Right hindlimb (tissue), 1 donor: ENCODE measurements at regions not wholly inside any gene's neighbourhood (a gene's known extent, or its start where the extent isn't known, plus 50 kb on each side); places are given as distances from the start of the nearest gene placed in this dataset.
"Not testable (repeated sequence)": the region's sequence is repeated elsewhere in the genome, so short reads cannot be mapped to it uniquely, and the experiment has no call there.

ENCODE experiments used
- DNase-seq: peaks from one replicate; pipeline ENCODE4 v3.0.0-alpha.2; 2018

- no peak for DNase-seq
These were observed 1079.5 kb upstream of the CELF4 start for GRCh38 chr18:38644875-38645641.

- DNase-seq: no peak
These were observed 1077.1 kb upstream of the CELF4 start for GRCh38 chr18:38642711-38643110.

GRCh38 chr18:38639700-38640099 lies 1074.1 kb upstream of the CELF4 start:
- DNase-seq: not testable (repeated sequence)

- peak; percentile 52 for DNase-seq
These were observed 1070.3 kb upstream of the CELF4 start for GRCh38 chr18:38635709-38636430.

GRCh38 chr18:38634117-38634516 lies 1068.5 kb upstream of the CELF4 start:
- DNase-seq: no peak

- no peak for DNase-seq
These were observed 1067.7 kb upstream of the CELF4 start for GRCh38 chr18:38633333-38633732.

- DNase-seq: no peak
These were observed 1053.5 kb upstream of the CELF4 start for GRCh38 chr18:38619129-38619528.

- DNase-seq: no peak
These were observed 1050.7 kb upstream of the CELF4 start for GRCh38 chr18:38616306-38616705.

- no peak for DNase-seq
These were observed 1047.3 kb upstream of the CELF4 start for GRCh38 chr18:38612904-38613303.

- DNase-seq: peak; percentile 21
These were observed 1045.7 kb upstream of the CELF4 start for GRCh38 chr18:38611036-38611964.

- no peak for DNase-seq
These were observed 1041.2 kb upstream of the CELF4 start for GRCh38 chr18:38606841-38607240.

- no peak for DNase-seq
These were observed 1036.7 kb upstream of the CELF4 start for GRCh38 chr18:38602341-38602740.

- DNase-seq: no peak
These were observed 1022.0 kb upstream of the CELF4 start for GRCh38 chr18:38587571-38587970.

GRCh38 chr18:38586327-38586726 lies 1020.7 kb upstream of the CELF4 start:
- no peak for DNase-seq

GRCh38 chr18:38579764-38580163 lies 1014.2 kb upstream of the CELF4 start:
- DNase-seq: no peak

GRCh38 chr18:38576916-38577315 lies 1011.3 kb upstream of the CELF4 start:
- no peak for DNase-seq

GRCh38 chr18:38576349-38576748 lies 1010.8 kb upstream of the CELF4 start:
- DNase-seq: no peak

- no peak for DNase-seq
These were observed 1010.0 kb upstream of the CELF4 start for GRCh38 chr18:38575648-38576047.

- no peak for DNase-seq
These were observed 1009.4 kb upstream of the CELF4 start for GRCh38 chr18:38575023-38575422.

GRCh38 chr18:38572554-38573111 lies 1007.0 kb upstream of the CELF4 start:
- no peak for DNase-seq

- no peak for DNase-seq
These were observed 1006.1 kb upstream of the CELF4 start for GRCh38 chr18:38571651-38572050.

- DNase-seq: no peak
These were observed 999.9 kb upstream of the CELF4 start for GRCh38 chr18:38565513-38565912.

- no peak for DNase-seq
These were observed 997.9 kb upstream of the CELF4 start for GRCh38 chr18:38563396-38563980.
